ENCODE measurements at regions not wholly inside any gene's neighbourhood (a gene's known extent, or its start where the extent isn't known, plus 50 kb on each side); places are given as distances from the start of the nearest gene placed in this dataset.
"Not testable (repeated sequence)": the region's sequence is repeated elsewhere in the genome, so short reads cannot be mapped to it uniquely, and the experiment has no call there.

DNA sequence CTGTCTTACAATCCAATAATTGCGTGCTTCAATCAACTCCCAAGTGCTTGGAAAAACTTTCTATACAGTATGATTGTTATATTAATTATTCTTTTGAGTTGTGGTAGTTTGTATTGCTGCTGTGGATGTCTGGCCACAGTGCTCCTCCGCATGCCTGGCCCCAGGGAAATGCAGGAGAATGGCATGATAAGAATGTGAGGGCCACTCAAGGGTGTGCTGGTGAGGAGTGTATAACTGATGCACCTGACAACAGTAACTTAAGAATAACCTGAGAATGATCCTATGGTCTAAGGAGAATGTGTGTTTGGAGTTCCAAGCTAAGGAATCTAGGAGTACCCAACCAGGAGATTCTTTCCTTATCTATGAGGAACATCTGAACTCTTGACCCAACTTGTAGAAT lies 152.9 kb upstream of the APC start:
- no peak overlapping the region for H3K4me3 ChIP-seq
- TF ChIP-seq POLR2A (IDR thresholded peaks at IDR 0.05) = no peak
- TF ChIP-seq, protein P1, sequence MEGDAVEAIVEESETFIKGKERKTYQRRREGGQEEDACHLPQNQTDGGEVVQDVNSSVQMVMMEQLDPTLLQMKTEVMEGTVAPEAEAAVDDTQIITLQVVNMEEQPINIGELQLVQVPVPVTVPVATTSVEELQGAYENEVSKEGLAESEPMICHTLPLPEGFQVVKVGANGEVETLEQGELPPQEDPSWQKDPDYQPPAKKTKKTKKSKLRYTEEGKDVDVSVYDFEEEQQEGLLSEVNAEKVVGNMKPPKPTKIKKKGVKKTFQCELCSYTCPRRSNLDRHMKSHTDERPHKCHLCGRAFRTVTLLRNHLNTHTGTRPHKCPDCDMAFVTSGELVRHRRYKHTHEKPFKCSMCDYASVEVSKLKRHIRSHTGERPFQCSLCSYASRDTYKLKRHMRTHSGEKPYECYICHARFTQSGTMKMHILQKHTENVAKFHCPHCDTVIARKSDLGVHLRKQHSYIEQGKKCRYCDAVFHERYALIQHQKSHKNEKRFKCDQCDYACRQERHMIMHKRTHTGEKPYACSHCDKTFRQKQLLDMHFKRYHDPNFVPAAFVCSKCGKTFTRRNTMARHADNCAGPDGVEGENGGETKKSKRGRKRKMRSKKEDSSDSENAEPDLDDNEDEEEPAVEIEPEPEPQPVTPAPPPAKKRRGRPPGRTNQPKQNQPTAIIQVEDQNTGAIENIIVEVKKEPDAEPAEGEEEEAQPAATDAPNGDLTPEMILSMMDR (IDR thresholded peaks at IDR 0.05) = no peak
- no peak for TF ChIP-seq EP300 (IDR thresholded peaks at IDR 0.05)
- H3K36me3 ChIP-seq = no peaks in the 10 kb centered on the region
- H3K27ac ChIP-seq = no peak overlapping the region
- no peaks in the 10 kb centered on the region for H3K4me1 ChIP-seq
- H3K27me3 ChIP-seq = no peaks in the 10 kb centered on the region
- WGBS, 2 donors = 72 to 87% methylated on average over 2 of the region's 2 CpGs
- H3K9me3 ChIP-seq = no peaks in the 10 kb centered on the region
- DNase-seq (ENCODE audit: low spot score in 2 of 2) = no peak

DNA sequence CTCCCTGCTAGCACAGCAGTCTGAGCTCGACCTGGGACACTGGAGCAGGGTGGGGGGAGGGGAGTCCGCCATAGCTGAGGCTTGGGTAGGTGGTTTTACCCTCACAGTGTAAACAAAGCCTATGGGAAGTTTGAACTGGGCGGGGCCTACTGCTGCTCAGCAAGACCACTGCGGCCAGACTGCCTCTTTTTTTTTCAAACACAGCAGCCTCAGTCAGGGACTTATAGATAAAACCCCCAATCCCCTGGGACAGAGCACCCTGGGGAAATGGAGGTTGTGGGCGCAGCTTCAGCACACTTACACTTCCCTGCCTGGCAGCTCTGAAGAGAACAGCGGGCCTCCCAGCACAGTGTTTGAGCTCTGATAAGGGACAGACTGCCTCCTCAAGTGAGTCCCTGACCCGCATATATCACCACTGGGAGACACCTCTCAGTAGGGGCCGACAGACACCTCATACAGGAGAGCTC lies 151.1 kb upstream of the APC start:
- TF ChIP-seq EP300 (IDR thresholded peaks at IDR 0.05) = no peak
- TF ChIP-seq POLR2A (IDR thresholded peaks at IDR 0.05) = no peak
- TF ChIP-seq, protein P1 (IDR thresholded peaks at IDR 0.05) = no peak
- no peak overlapping the region for H3K4me3 ChIP-seq
- DNase-seq (ENCODE audit: low spot score in 2 of 2) = no peak
- H3K4me1 ChIP-seq = no peaks in the 10 kb centered on the region
- no peaks in the 10 kb centered on the region for H3K36me3 ChIP-seq
- WGBS, 2 donors = 57 to 86% methylated on average over 7 of the region's 8 CpGs
- no peaks in the 10 kb centered on the region for H3K27me3 ChIP-seq
- no peak overlapping the region for H3K27ac ChIP-seq
- peaks cover 0 to 3% (median 0%) of the 10 kb centered on the region in 4 donors for H3K9me3 ChIP-seq

DNA sequence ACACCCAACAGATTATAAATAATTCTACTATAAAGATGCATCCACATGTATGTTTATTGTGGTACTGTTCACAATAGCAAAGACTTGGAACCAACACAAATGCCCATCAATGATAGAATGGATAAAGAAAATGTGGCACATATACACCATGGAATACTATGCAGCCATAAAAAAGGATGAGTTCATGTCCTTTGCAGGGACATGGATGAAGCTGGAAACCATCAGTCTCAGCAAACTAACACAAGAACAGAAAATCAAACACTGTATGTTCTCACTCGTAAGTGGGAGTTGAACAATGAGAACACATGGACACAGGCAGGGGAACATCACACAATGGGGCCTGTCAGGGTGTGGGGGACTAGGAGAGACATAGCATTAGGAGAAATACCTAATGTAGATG lies 146.8 kb upstream of the APC start:
- not testable (repeated sequence) for H3K27me3 ChIP-seq; H3K9me3 ChIP-seq; DNase-seq (ENCODE audit: low spot score in 2 of 2); H3K4me3 ChIP-seq; H3K36me3 ChIP-seq; H3K27ac ChIP-seq; H3K4me1 ChIP-seq
- WGBS, 2 donors = 88 to 90% methylated on average over 1 of the region's 1 CpG

DNA sequence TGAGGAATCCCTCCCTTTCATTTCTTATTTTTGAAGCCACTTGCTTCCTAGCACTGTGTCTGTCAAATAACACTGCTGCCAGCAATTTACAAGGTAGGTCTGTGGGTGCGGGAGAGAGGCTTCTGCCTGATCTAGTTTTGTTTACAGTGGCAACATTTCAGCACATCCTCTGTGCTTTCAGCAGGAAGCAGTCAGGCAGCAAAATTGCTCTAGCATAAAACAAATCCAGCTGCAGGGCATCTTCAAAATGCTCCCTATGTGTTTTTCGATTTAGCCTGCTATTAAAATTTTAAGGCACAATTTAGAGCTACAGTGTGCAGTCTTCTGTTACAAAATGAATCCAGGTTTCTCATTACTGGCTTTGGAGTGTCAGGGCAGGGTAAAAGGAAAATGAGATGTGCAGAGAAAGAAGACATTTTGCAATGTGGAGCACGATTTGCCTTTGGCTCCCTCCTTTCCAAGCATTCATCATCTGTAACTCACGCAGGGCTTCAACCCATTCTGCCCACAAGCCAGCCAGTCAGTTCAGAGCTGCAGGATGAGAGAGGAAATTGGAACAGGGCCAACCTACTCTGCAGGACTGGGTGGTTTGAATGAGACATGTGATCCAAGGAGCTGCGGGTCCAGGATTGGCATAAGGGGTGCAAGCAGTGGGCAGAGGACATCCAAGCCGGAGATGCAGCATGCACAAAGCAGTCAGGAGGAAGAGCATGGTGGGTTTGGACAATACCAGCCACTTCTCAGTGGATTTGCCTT lies 143.4 kb upstream of the APC start:
- TF ChIP-seq, protein P1 (IDR thresholded peaks at IDR 0.05) = no peak
- no peak for TF ChIP-seq POLR2A (IDR thresholded peaks at IDR 0.05)
- no peak for TF ChIP-seq EP300 (IDR thresholded peaks at IDR 0.05)

DNA sequence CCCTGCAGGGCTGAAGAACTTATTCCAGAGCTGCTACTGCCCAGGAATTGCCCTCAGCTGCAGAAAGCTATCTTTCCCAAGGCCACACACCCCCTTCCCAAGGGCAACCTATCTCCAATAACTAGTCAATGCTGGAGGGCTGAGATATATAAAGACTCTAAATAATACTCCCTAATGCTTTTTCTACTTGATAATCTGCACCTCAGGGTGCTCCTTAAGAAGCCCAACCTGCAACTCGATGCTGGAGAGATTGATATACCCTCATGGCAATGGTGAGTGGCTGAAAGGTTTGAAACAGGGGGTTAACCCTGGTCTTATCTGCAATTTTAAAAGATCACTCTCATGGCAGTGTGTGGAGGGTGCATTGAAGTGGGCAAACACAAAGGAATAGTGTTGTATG lies 142.7 kb upstream of the APC start:
- Histone ChIP-seq H3K4me1 (peaks cover 0 to 4% (median 0%) of the 10 kb centered on the region in 4 donors), H3K36me3 (no peaks in the 10 kb centered on the region), H3K27ac (no peak overlapping the region), H3K9me3 (peaks cover 0 to 3% (median 0%) of the 10 kb centered on the region in 4 donors), H3K27me3 (no peaks in the 10 kb centered on the region), H3K4me3 (no peak overlapping the region)
- TF ChIP-seq, protein P1 (IDR thresholded peaks at IDR 0.05) = no peak
- TF ChIP-seq EP300 (IDR thresholded peaks at IDR 0.05) = no peak
- TF ChIP-seq POLR2A (IDR thresholded peaks at IDR 0.05) = no peak
- no peak for DNase-seq (ENCODE audit: low spot score in 2 of 2)
- 80 to 88% methylated on average over 1 of the region's 1 CpG for WGBS, 2 donors

More for the DNA sequence above, 143.4 kb upstream of the APC start:
- H3K4me1 ChIP-seq = peaks cover 0 to 4% (median 0%) of the 10 kb centered on the region in 4 donors
- H3K9me3 ChIP-seq = peaks cover 0 to 3% (median 0%) of the 10 kb centered on the region in 4 donors
- DNase-seq (ENCODE audit: low spot score in 2 of 2) = no peak
- no peaks in the 10 kb centered on the region for H3K36me3 ChIP-seq
- WGBS, 2 donors = 27 to 44% methylated on average over 6 of the region's 6 CpGs
- no peaks in the 10 kb centered on the region for H3K27me3 ChIP-seq
- no peak overlapping the region for H3K27ac ChIP-seq
- H3K4me3 ChIP-seq = no peak overlapping the region

Measured in tibial nerve (tissue), 4 donors.